Esophagus squamous epithelium (tissue), 4 donors: ENCODE measurements at regions not wholly inside any gene's neighbourhood (a gene's known extent, or its start where the extent isn't known, plus 50 kb on each side); places are given as distances from the start of the nearest gene placed in this dataset.

ENCODE experiments used
- POLR2A ChIP-seq, 4 donors: fragments of 450-650 bp; IDR thresholded peaks; one replicate each; pipeline ENCODE4 v1.6.1; 2017; ENCODE audit warnings: antibody characterized with exemption in 4 of 4, mild to moderate bottlenecking in 4 of 4, moderate library complexity in 3 of 4
- TF ChIP-seq, protein P1 (sequence below), 6 experiments: fragments of 450-650 bp in 4 of 6; fragments of 200-600 bp in 2 of 6; sonication (generic) in 2 of 6; IDR thresholded peaks; one replicate each; pipeline ENCODE4 v1.5.1; 2016 to 2019; ENCODE audit warnings: antibody characterized with exemption in 6 of 6, mild to moderate bottlenecking in 4 of 6, moderate library complexity in 4 of 6

DNA sequence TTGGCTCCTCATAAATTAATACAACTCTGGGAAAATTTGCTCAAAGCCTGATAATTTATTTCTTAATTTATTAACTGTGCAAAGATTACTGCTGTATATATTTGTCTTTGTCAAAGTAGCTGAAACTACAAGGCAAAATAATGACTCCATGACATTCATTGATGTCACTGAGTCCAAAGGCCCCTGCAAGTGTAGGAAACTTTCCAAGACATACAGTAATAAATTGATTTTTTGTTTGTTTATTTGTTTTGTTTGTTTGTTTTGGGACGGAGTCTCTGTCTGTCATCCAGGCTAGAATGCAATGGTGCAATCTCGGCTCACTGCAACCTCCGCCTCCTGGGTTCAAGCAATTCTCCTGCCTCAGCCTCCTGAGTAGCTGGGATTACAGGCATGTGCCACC is 96.8 kb upstream of the LPP start:
- TF ChIP-seq, protein P1, sequence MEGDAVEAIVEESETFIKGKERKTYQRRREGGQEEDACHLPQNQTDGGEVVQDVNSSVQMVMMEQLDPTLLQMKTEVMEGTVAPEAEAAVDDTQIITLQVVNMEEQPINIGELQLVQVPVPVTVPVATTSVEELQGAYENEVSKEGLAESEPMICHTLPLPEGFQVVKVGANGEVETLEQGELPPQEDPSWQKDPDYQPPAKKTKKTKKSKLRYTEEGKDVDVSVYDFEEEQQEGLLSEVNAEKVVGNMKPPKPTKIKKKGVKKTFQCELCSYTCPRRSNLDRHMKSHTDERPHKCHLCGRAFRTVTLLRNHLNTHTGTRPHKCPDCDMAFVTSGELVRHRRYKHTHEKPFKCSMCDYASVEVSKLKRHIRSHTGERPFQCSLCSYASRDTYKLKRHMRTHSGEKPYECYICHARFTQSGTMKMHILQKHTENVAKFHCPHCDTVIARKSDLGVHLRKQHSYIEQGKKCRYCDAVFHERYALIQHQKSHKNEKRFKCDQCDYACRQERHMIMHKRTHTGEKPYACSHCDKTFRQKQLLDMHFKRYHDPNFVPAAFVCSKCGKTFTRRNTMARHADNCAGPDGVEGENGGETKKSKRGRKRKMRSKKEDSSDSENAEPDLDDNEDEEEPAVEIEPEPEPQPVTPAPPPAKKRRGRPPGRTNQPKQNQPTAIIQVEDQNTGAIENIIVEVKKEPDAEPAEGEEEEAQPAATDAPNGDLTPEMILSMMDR (IDR thresholded peaks at IDR 0.05): no peak
- no peak for TF ChIP-seq POLR2A (IDR thresholded peaks at IDR 0.05)
